PC-3 (cell line): ENCODE measurements at regions not wholly inside any gene's neighbourhood (a gene's known extent, or its start where the extent isn't known, plus 50 kb on each side); places are given as distances from the start of the nearest gene placed in this dataset.

Experiments used
- ATAC-seq: fragments of 200-7000 bp; cut with Tn5 transposase; 2 replicates; pipeline ENCODE4 v1.9.1; 2020; ENCODE audit warnings: mild to moderate bottlenecking, moderate library complexity
- BruUV-seq: library from RNA; stranded (reverse); fragments of 400-500 nt; replicated peaks from 2 replicates; lab custom pipeline; 2021; lab: Mats Ljungman, UMichigan
- CTCF ChIA-PET: fragments of 300-600 bp; sonication (Branson Sonifier 250); formaldehyde crosslinking; loops from one replicate; lab custom pipeline; 2022; ENCODE audit warnings: antibody characterized with exemption; lab: Charles Lee
- POLR2A ChIA-PET: fragments of 300-600 bp; sonication (Branson Sonifier 250); formaldehyde crosslinking; loops from one replicate; lab custom pipeline; 2022; ENCODE audit warnings: antibody characterized with exemption; ENCODE audit not compliant: unreplicated experiment; lab: Charles Lee
- DNase-seq: peaks from one replicate; pipeline ENCODE4 v3.0.0-alpha.2; 2015
- H2AFZ ChIP-seq: fragments of 300-600 bp; sonication (generic); 2 replicates; pipeline ENCODE4 v1.6.0; 2016; ENCODE audit warnings: antibody characterized with exemption, low read length
- H3F3A ChIP-seq: fragments of 300-600 bp; sonication (generic); one replicate; pipeline ENCODE4 v1.6.0; 2017; ENCODE audit warnings: antibody characterized with exemption, low read length, control low read depth, mild to moderate bottlenecking; ENCODE audit not compliant: unreplicated experiment
- H3K27ac ChIP-seq: fragments of 300-600 bp; sonication (generic); 2 replicates; pipeline ENCODE4 v1.5.1; 2016; ENCODE audit warnings: mild to moderate bottlenecking, low read length
- H3K27me3 ChIP-seq: fragments of 300-600 bp; sonication (generic); 2 replicates; pipeline ENCODE4 v1.6.1; 2016; ENCODE audit warnings: low read length, mixed read lengths
- H3K36me3 ChIP-seq: fragments of 300-600 bp; sonication (generic); 2 replicates; pipeline ENCODE4 v1.6.1; 2016; ENCODE audit warnings: low read depth, mixed run types, low read length, mixed read lengths
- H3K4me1 ChIP-seq: fragments of 300-600 bp; sonication (generic); 2 replicates; pipeline ENCODE4 v1.5.1; 2016; ENCODE audit warnings: low read length; ENCODE audit not compliant: insufficient read depth
- H3K4me2 ChIP-seq: fragments of 300-600 bp; sonication (generic); 2 replicates; pipeline ENCODE4 v1.6.0; 2016; ENCODE audit warnings: low read length
- H3K4me3 ChIP-seq: fragments of 300-600 bp; sonication (generic); 2 replicates; pipeline ENCODE4 v1.5.1; 2016; ENCODE audit warnings: mild to moderate bottlenecking, low read length, mixed read lengths
- H3K79me2 ChIP-seq: fragments of 300-600 bp; sonication (generic); 2 replicates; pipeline ENCODE4 v1.6.1; 2017; ENCODE audit warnings: low read length, mixed read lengths
- H3K9ac ChIP-seq: fragments of 300-600 bp; sonication (generic); 2 replicates; pipeline ENCODE4 v1.6.0; 2016; ENCODE audit warnings: mild to moderate bottlenecking, low read length
- H3K9me2 ChIP-seq: fragments of 300-600 bp; sonication (generic); replicated peaks from 2 replicates; pipeline ENCODE4 v1.6.1; 2016; ENCODE audit warnings: mixed run types, low read length, mixed read lengths
- H3K9me3 ChIP-seq: fragments of 300-600 bp; sonication (generic); 2 replicates; pipeline ENCODE4 v1.6.1; 2016; ENCODE audit warnings: low read length, mixed read lengths
- H4K20me1 ChIP-seq: fragments of 300-600 bp; sonication (generic); 2 replicates; pipeline ENCODE4 v1.6.1; 2016; ENCODE audit warnings: low read length, mixed read lengths
- CTCF ChIP-seq: fragments of 300-600 bp; sonication (generic); conservative IDR thresholded peaks from 2 replicates; pipeline ENCODE4 v1.5.1; 2017; ENCODE audit warnings: antibody characterized with exemption, low read depth, mild to moderate bottlenecking, low read length
- EZH2 ChIP-seq: fragments of 300-600 bp; sonication (generic); IDR thresholded peaks from one replicate; pipeline ENCODE4 v1.6.1; 2017; ENCODE audit warnings: antibody characterized with exemption, mild to moderate bottlenecking, low read length; ENCODE audit not compliant: unreplicated experiment
- EZH2phosphoT487 ChIP-seq: fragments of 300-600 bp; sonication (generic); IDR thresholded peaks from 2 replicates; pipeline ENCODE4 v1.6.1; 2018; ENCODE audit warnings: mild to moderate bottlenecking, antibody characterized with exemption, low read length, borderline replicate concordance
- intact Hi-C: fragments of 100-400 bp; cut with micrococcal nuclease; formaldehyde crosslinking; loops from 2 replicates; pipeline ENCODE4 v1.9.0; 2023

GRCh38 chr4:36553029-36553428 lies 271.6 kb downstream of the DTHD1 start:
- H3K9ac ChIP-seq: no peak overlapping the region
- no peak for ATAC-seq

DNA sequence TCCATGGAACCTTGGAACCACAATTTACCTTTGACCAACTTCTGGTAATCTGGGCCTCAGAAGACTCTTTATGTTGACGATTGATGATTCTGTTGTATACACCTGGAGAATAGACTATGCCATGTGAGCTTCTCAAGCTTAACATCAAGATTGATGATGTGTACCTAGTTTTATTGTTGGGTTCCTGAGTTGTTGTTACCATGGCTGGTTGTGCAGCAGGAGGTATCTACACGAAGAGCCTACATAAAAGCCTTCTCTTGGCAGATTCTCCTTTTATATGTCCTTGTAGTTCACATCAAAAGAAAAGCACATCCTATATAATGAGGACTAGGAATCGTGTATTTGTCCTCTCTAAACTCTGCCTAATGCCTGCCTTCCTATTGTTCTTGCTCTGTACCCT lies 272.0 kb downstream of the DTHD1 start:
- Histone ChIP-seq H3K4me1 (no peaks in the 10 kb centered on the region), H3K79me2 (no peaks in the 10 kb centered on the region)
- CTCF ChIA-PET: no interaction called here

More at GRCh38 chr4:36553029-36553428, 271.6 kb downstream of the DTHD1 start:
- no peak overlapping the region for H3K4me3 ChIP-seq
- BruUV-seq: no TSS peak
- H3K4me1 ChIP-seq: no peaks in the 10 kb centered on the region
- H3F3A ChIP-seq: no peaks in the 10 kb centered on the region
- no peaks in the 10 kb centered on the region for H3K36me3 ChIP-seq
- no peak overlapping the region for H3K4me2 ChIP-seq
- H3K79me2 ChIP-seq: no peaks in the 10 kb centered on the region
- no peak overlapping the region for H3K27ac ChIP-seq
- intact Hi-C loops: no loop called here
- H3K27me3 ChIP-seq: no peaks in the 10 kb centered on the region
- no peaks in the 10 kb centered on the region for H3K9me3 ChIP-seq
- H3K9me2 ChIP-seq: no peaks in the 10 kb centered on the region
- no peak for DNase-seq
- no peaks in the 10 kb centered on the region for H4K20me1 ChIP-seq
- CTCF ChIA-PET: no interaction called here
- TF ChIP-seq EZH2 (no peak), CTCF (no peak), EZH2phosphoT487 (no peak)
- H2AFZ ChIP-seq: no peak overlapping the region
- POLR2A ChIA-PET: no interaction called here

DNA sequence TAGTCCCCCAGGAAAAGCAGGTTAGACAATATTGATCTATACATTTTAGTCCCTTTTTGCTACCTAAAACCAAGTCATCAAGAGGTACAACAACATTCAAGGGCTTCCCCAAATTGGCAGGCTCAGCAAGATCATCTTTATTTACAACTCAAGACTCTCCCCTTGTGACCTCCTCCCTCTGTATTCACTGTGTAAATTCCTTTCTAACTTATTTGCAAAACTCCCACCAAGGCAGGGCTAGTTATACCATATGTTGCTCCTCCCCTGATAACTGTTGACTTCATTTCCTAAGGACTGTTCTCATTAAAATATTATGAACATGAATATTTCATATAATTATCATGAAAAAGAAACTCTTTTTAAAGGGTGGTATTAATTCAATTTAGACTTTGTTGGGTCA lies 275.6 kb downstream of the DTHD1 start:
- Histone ChIP-seq H3K27ac (no peak overlapping the region), H4K20me1 (no peaks in the 10 kb centered on the region), H3K4me1 (no peaks in the 10 kb centered on the region), H3K9me2 (no peaks in the 10 kb centered on the region), H3K36me3 (no peaks in the 10 kb centered on the region), H3K4me3 (no peak overlapping the region), H3K4me2 (no peak overlapping the region), H2AFZ (no peak overlapping the region), H3K9me3 (no peaks in the 10 kb centered on the region), H3F3A (no peaks in the 10 kb centered on the region), H3K9ac (no peak overlapping the region), H3K79me2 (no peaks in the 10 kb centered on the region), H3K27me3 (no peaks in the 10 kb centered on the region)
- DNase-seq (no peak), ATAC-seq (no peak)
- no TSS peak for BruUV-seq
- no peak for TF ChIP-seq EZH2phosphoT487
- no peak for TF ChIP-seq CTCF
- no peak for TF ChIP-seq EZH2
- ChIA-PET POLR2A (no interaction called here), CTCF (no interaction called here)
- intact Hi-C loops: no loop called here

More for the DNA sequence above, 272.0 kb downstream of the DTHD1 start:
- no peaks in the 10 kb centered on the region for H3K9me3 ChIP-seq
- intact Hi-C loops: no loop called here
- BruUV-seq: no TSS peak
- POLR2A ChIA-PET: no interaction called here
- no peak overlapping the region for H3K9ac ChIP-seq
- H3K27me3 ChIP-seq: no peaks in the 10 kb centered on the region
- no peaks in the 10 kb centered on the region for H3K36me3 ChIP-seq
- H3K4me2 ChIP-seq: no peak overlapping the region
- H3F3A ChIP-seq: no peaks in the 10 kb centered on the region
- DNase-seq (no peak), ATAC-seq (no peak)
- H3K27ac ChIP-seq: no peak overlapping the region
- H2AFZ ChIP-seq: no peak overlapping the region
- no peak overlapping the region for H3K4me3 ChIP-seq
- no peaks in the 10 kb centered on the region for H3K9me2 ChIP-seq
- H4K20me1 ChIP-seq: no peaks in the 10 kb centered on the region
- no peak for TF ChIP-seq CTCF
